Left ventricle myocardium inferior (tissue), 1 donor: ENCODE measurements at regions not wholly inside any gene's neighbourhood (a gene's known extent, or its start where the extent isn't known, plus 50 kb on each side); places are given as distances from the start of the nearest gene placed in this dataset.

Experiments
- DNase-seq: peaks from one replicate; pipeline ENCODE4 v3.0.0-alpha.2; 2020
- H3K27ac ChIP-seq: fragments of 200-600 bp; replicated peaks from 2 replicates; pipeline ENCODE4 v1.8.0; 2021
- H3K27me3 ChIP-seq: fragments of 200-600 bp; 2 replicates; pipeline ENCODE4 v1.8.0; 2021; ENCODE audit warnings: low read depth
- H3K36me3 ChIP-seq: fragments of 200-600 bp; 2 replicates; pipeline ENCODE4 v1.8.0; 2021
- H3K4me1 ChIP-seq: fragments of 200-600 bp; 2 replicates; pipeline ENCODE4 v1.8.0; 2021
- H3K4me3 ChIP-seq: fragments of 200-600 bp; 2 replicates; pipeline ENCODE4 v1.8.0; 2021; ENCODE audit warnings: mild to moderate bottlenecking, moderate library complexity
- H3K9me3 ChIP-seq: fragments of 200-600 bp; replicated peaks from 2 replicates; pipeline ENCODE4 v1.8.0; 2021
- intact Hi-C: fragments of 100-400 bp; cut with micrococcal nuclease; formaldehyde crosslinking; loops from one replicate; pipeline ENCODE4 v1.11.0; 2022
- TF ChIP-seq, protein P1 (sequence below): fragments of 200-600 bp; IDR thresholded peaks from 2 replicates; pipeline ENCODE4 v1.8.0; 2021; ENCODE audit warnings: antibody characterized with exemption, mild to moderate bottlenecking, borderline replicate concordance
- donor health status: DM: no; HTN: yes; CAD: no; lungs with severe emphysema.

DNA sequence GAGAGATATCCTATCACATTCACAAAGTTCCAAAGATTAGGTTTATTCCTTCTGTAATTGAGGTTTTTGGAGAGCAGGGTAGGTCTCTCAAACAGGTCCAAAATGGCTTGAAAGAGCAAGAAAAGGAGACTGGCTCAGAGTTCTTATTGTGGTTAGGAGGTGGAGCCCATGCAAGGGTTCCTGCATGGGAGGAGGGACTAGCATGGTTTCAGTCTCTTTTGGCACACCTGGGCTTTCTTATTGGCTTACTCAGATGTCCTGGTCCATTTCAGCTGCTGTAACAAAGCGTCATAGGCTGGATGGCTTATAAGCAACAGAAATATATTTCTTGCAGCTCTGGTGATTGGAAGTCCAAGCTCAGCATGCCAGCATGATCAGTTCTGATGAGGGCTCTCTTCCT, 493.1 kb downstream of the REEP3 start:
- no peak for DNase-seq
- Histone ChIP-seq H3K36me3 (no peaks in the 10 kb centered on the region), H3K27ac (no peak overlapping the region), H3K27me3 (no peaks in the 10 kb centered on the region), H3K4me3 (no peak overlapping the region), H3K9me3 (peaks cover 1% of the 10 kb centered on the region), H3K4me1 (no peaks in the 10 kb centered on the region)
- intact Hi-C loops, result no loop called here
- TF ChIP-seq, protein P1, sequence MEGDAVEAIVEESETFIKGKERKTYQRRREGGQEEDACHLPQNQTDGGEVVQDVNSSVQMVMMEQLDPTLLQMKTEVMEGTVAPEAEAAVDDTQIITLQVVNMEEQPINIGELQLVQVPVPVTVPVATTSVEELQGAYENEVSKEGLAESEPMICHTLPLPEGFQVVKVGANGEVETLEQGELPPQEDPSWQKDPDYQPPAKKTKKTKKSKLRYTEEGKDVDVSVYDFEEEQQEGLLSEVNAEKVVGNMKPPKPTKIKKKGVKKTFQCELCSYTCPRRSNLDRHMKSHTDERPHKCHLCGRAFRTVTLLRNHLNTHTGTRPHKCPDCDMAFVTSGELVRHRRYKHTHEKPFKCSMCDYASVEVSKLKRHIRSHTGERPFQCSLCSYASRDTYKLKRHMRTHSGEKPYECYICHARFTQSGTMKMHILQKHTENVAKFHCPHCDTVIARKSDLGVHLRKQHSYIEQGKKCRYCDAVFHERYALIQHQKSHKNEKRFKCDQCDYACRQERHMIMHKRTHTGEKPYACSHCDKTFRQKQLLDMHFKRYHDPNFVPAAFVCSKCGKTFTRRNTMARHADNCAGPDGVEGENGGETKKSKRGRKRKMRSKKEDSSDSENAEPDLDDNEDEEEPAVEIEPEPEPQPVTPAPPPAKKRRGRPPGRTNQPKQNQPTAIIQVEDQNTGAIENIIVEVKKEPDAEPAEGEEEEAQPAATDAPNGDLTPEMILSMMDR, result no peak

DNA sequence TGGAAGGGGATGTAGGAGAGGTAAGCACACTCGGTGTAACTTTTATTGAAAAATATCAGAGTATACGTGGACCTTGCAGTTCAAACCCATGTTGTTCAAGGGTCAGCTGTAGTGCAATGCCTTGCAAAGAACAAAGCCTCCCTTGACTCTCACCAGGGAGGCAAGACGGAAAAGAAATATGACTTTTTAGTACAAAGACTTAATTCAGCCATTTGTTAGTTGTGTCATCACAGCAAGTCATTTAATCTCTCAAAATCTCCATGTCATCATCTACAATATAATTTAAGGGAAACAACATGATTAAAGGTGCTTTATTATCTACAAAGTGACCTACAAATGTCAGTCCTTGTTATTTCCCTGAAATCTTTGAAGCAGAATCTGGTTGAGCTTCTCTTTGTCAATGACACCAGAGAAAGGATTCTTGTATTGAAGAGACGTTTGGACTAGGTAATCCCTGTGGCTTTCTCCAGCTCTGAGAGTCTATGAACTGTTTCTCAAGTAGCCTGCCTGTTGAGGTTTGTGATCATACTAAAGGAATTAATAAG, 502.8 kb downstream of the REEP3 start:
- Histone ChIP-seq H3K4me3 (no peak overlapping the region), H3K27me3 (no peaks in the 10 kb centered on the region), H3K36me3 (no peaks in the 10 kb centered on the region), H3K4me1 (no peaks in the 10 kb centered on the region), H3K27ac (no peak overlapping the region), H3K9me3 (peaks cover 22% of the 10 kb centered on the region)
- intact Hi-C loops, result no loop called here
- TF ChIP-seq, protein P1, result no peak
- no peak for DNase-seq

DNA sequence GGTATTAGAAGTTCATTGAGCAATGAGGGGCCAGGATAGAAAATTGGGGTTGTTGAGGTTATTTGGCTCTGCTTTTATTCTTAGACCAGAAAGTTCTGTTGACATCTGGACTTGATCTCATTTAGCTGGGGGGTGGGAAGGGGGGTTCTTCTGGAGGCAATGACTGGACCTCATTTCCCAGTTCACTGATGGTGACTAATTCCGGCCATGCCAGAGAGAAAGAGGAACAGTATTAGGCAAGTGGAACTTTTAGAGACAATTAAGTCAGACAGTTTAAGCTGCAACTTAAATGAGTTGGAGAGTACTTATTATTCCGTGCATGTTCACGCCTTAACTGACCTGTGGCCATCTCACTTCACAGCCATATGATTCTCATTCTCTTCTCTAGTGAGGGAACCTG, 512.5 kb downstream of the REEP3 start:
- H3K4me3 ChIP-seq, result no peak overlapping the region
- H3K36me3 ChIP-seq, result no peaks in the 10 kb centered on the region
- TF ChIP-seq, protein P1, result no peak
- intact Hi-C loops, result no loop called here
- H3K27me3 ChIP-seq, result peaks cover 33% of the 10 kb centered on the region
- DNase-seq, result no peak
- peaks cover 5% of the 10 kb centered on the region for H3K4me1 ChIP-seq
- no peak overlapping the region for H3K27ac ChIP-seq
- H3K9me3 ChIP-seq, result no peaks in the 10 kb centered on the region

DNA sequence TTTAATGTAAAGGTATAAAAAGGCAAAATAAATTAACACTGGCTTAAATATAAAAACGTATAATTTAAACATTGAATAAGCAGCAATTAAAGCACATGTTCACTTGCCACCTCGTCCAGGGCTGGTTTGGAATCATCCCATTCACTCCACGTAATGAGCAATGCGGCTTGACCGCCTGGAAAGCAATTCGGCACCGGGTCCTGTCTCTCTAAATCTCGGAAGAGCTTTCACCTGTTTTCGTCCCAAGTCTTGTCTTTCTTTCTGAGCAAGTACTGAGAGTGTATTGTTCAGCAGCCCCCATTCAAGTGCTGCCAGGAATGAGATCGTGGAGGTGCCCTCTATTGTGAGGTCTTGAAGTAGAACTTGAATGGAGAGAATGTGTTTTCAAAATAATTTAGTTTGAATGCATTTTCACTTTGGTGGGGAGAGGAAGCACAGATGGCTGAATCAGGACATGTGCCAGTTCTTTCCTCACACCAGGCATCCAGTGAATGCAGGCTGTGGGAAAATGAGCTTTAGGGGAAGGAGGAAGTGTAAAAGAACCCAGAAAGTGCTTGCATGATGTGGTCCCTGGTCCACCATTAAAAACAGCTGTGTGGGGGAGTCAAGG, 515.2 kb downstream of the REEP3 start:
- H3K27ac ChIP-seq, result peak overlapping the region; percentile 27
- no peak for DNase-seq
- TF ChIP-seq, protein P1, result no peak
- H3K27me3 ChIP-seq, result peaks cover 47% of the 10 kb centered on the region
- peak overlapping the region; percentile 40 for H3K4me3 ChIP-seq
- peaks cover 14% of the 10 kb centered on the region for H3K4me1 ChIP-seq
- intact Hi-C loops, result no loop called here
- H3K36me3 ChIP-seq, result no peaks in the 10 kb centered on the region
- H3K9me3 ChIP-seq, result no peaks in the 10 kb centered on the region

DNA sequence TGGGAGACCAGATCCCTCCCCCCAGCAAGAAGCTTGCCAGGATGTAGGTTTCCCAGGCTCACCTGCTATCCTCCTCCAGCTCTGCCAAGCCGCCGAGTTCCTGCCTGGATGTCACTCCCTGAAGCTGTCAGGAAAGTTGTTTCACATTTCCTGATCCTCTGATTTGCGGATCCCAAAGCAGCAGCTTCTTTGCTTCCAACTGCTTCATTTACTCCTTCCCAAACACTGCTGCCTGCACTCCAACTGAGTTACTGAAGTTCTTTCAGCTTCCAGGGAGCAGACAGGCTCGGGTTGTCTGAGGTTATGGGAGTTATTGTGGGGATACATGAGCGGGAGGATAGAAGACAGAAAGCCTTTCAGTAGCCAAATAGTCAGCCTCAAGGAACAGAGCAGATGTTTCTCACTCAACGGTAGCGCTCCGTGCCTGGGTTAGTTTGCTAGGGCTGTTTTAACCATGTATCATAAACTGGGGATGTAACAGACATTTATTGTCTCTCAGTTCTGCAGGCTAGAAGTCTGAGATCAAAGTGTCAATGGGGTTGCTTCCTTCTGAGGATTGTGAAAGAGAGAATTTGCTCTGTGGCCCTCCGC, 516.0 kb downstream of the REEP3 start:
- peak overlapping the region; percentile 40 for H3K4me3 ChIP-seq
- H3K9me3 ChIP-seq, result no peaks in the 10 kb centered on the region
- peak overlapping the region; percentile 27 for H3K27ac ChIP-seq
- TF ChIP-seq, protein P1, result no peak
- peaks cover 47% of the 10 kb centered on the region for H3K27me3 ChIP-seq
- H3K36me3 ChIP-seq, result no peaks in the 10 kb centered on the region
- H3K4me1 ChIP-seq, result peaks cover 17% of the 10 kb centered on the region
- DNase-seq, result no peak
- intact Hi-C loops, result no loop called here
